ENCODE measurements at regions not wholly inside any gene's neighbourhood (a gene's known extent, or its start where the extent isn't known, plus 50 kb on each side); places are given as distances from the start of the nearest gene placed in this dataset.

DNA sequence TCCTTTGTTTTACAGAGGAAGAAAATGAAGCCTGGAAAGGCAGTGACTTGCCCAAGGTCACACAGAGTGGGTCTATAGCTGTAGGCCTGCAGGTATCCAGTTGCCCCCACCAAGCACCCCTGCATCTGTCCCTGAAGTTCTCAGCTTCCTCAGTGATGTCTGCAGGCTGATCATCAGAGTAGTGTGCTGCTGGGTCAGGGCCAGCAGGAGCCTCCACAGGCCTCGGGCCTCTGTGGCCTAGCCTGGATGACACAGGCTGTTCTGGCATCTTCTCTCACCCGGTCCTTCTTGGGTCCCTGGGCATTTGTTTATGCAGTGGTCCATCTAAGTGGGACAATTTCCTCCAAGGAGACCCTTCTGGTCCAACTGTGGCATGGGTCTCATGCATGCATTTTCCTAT lies 74.8 kb upstream of the E2F8 start:
- Histone ChIP-seq H3K9me1 (ENCODE audit: control insufficient read depth, insufficient read depth, low read length) (no peaks in the 10 kb centered on the region), H3K9ac (ENCODE audit: insufficient read depth in 1 of 2, low read depth in 2 of 2, low read length in 2 of 2) (no peak overlapping the region), H2AFZ (ENCODE audit: low read depth, low read length) (no peak overlapping the region), H3K27ac (ENCODE audit: extremely low read depth, low read depth, low read length) (no peak overlapping the region), H3K4me2 (ENCODE audit: insufficient read depth, low read length) (no peak overlapping the region), H3K4me3 (no peak overlapping the region), H3K27me3 (ENCODE audit: control insufficient read depth in 2 of 2, insufficient read depth in 2 of 2, low read length in 2 of 2) (peaks cover 7 to 23% of the 10 kb centered on the region in 2 experiments; a peak in 3 of 5 replicates), H3K9me3 (replicated peaks; ENCODE audit: control insufficient read depth, insufficient read depth, low read depth, low read length) (no peaks in the 10 kb centered on the region), H3K79me2 (ENCODE audit: control insufficient read depth, insufficient read depth, low read length) (no peaks in the 10 kb centered on the region), H4K20me1 (replicated peaks; ENCODE audit: control insufficient read depth, insufficient read depth, low read length) (no peaks in the 10 kb centered on the region), H3K36me3 (ENCODE audit: control insufficient read depth, insufficient read depth, low read length) (no peaks in the 10 kb centered on the region), H3K4me1 (replicated peaks in 1 of 2; ENCODE audit: control insufficient read depth in 2 of 2, insufficient read depth in 2 of 2, low read length in 2 of 2) (no peaks in the 10 kb centered on the region)
- DNase-seq (ENCODE audit: extremely low read depth in 1 of 4, low spot score in 3 of 4) (no peak), ATAC-seq (no peak), FAIRE-seq (no peak)
- BruUV-seq (replicated peaks) = no TSS peak
- in situ Hi-C loops (cut with MboI) = loop anchor here (5.0 to 25.0 kb wide), 3 partner anchors 229 to 572 kb away; no protein-coding TSS in a partner anchor
- WGBS (ENCODE audit: insufficient coverage, low coverage, missing lambda C conversion rate) = 0% methylated on average over 2 of the region's 2 CpGs
- CTCF ChIA-PET (ENCODE audit: low intra/inter-chr PET ratio) = no interaction called here
- intact Hi-C loops (cut with micrococcal nuclease) = no loop called here
- POLR2A ChIA-PET = no interaction called here
- TF ChIP-seq BRCA1 (IDR thresholded peaks at IDR 0.05) (no peak), BRCA1 (CRISPR knock-in tag; IDR thresholded peaks at IDR 0.05) (no peak), HMGN3 (IDR thresholded peaks at IDR 0.05; ENCODE audit: borderline replicate concordance, extremely low read depth, insufficient read length, low read depth, low read length) (no peak), MXI1 (IDR thresholded peaks at IDR 0.05; ENCODE audit: low read depth, low read length) (no peak), ZNF764 (CRISPR knock-in tag; IDR thresholded peaks at IDR 0.05; ENCODE audit: low read depth) (no peak)
- TF ChIP-seq, protein P1, sequence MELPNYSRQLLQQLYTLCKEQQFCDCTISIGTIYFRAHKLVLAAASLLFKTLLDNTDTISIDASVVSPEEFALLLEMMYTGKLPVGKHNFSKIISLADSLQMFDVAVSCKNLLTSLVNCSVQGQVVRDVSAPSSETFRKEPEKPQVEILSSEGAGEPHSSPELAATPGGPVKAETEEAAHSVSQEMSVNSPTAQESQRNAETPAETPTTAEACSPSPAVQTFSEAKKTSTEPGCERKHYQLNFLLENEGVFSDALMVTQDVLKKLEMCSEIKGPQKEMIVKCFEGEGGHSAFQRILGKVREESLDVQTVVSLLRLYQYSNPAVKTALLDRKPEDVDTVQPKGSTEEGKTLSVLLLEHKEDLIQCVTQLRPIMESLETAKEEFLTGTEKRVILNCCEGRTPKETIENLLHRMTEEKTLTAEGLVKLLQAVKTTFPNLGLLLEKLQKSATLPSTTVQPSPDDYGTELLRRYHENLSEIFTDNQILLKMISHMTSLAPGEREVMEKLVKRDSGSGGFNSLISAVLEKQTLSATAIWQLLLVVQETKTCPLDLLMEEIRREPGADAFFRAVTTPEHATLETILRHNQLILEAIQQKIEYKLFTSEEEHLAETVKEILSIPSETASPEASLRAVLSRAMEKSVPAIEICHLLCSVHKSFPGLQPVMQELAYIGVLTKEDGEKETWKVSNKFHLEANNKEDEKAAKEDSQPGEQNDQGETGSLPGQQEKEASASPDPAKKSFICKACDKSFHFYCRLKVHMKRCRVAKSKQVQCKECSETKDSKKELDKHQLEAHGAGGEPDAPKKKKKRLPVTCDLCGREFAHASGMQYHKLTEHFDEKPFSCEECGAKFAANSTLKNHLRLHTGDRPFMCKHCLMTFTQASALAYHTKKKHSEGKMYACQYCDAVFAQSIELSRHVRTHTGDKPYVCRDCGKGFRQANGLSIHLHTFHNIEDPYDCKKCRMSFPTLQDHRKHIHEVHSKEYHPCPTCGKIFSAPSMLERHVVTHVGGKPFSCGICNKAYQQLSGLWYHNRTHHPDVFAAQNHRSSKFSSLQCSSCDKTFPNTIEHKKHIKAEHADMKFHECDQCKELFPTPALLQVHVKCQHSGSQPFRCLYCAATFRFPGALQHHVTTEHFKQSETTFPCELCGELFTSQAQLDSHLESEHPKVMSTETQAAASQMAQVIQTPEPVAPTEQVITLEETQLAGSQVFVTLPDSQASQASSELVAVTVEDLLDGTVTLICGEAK (IDR thresholded peaks at IDR 0.05) = no peak
- TF ChIP-seq, protein P1 (CRISPR knock-in tag; IDR thresholded peaks at IDR 0.05) = no peak
- TF ChIP-seq, protein P2, sequence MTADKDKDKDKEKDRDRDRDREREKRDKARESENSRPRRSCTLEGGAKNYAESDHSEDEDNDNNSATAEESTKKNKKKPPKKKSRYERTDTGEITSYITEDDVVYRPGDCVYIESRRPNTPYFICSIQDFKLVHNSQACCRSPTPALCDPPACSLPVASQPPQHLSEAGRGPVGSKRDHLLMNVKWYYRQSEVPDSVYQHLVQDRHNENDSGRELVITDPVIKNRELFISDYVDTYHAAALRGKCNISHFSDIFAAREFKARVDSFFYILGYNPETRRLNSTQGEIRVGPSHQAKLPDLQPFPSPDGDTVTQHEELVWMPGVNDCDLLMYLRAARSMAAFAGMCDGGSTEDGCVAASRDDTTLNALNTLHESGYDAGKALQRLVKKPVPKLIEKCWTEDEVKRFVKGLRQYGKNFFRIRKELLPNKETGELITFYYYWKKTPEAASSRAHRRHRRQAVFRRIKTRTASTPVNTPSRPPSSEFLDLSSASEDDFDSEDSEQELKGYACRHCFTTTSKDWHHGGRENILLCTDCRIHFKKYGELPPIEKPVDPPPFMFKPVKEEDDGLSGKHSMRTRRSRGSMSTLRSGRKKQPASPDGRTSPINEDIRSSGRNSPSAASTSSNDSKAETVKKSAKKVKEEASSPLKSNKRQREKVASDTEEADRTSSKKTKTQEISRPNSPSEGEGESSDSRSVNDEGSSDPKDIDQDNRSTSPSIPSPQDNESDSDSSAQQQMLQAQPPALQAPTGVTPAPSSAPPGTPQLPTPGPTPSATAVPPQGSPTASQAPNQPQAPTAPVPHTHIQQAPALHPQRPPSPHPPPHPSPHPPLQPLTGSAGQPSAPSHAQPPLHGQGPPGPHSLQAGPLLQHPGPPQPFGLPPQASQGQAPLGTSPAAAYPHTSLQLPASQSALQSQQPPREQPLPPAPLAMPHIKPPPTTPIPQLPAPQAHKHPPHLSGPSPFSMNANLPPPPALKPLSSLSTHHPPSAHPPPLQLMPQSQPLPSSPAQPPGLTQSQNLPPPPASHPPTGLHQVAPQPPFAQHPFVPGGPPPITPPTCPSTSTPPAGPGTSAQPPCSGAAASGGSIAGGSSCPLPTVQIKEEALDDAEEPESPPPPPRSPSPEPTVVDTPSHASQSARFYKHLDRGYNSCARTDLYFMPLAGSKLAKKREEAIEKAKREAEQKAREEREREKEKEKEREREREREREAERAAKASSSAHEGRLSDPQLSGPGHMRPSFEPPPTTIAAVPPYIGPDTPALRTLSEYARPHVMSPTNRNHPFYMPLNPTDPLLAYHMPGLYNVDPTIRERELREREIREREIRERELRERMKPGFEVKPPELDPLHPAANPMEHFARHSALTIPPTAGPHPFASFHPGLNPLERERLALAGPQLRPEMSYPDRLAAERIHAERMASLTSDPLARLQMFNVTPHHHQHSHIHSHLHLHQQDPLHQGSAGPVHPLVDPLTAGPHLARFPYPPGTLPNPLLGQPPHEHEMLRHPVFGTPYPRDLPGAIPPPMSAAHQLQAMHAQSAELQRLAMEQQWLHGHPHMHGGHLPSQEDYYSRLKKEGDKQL (CRISPR knock-in tag; IDR thresholded peaks at IDR 0.05; ENCODE audit: borderline replicate concordance) = no peak
